ENCODE measurements at regions not wholly inside any gene's neighbourhood (a gene's known extent, or its start where the extent isn't known, plus 50 kb on each side); places are given as distances from the start of the nearest gene placed in this dataset.

DNA sequence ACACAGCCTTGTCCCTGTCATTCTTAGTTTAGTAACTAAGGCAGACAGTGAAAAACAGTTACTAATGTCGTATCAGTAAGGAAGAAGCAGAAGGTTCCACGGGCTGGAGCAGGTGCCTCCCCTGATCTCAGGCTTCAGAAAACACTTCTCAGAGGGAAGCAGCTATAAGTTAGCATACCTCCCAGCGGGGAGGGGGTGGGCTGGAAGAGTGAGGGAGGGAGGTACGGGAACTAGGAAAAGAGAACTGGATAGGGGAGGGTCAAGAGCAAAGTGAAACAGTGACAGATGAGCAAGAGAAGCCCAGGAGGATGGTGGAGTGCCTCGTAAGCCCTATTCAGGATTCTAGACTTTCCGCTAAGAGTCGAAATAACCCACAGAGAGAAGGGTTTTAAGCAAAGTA, 186.3 kb upstream of the XYLT1 start:
- 43 to 49% methylated on average over 7 of the region's 7 CpGs for WGBS, 2 experiments (ENCODE audit: low coverage in 1 of 2, low lambda C conversion rate in 2 of 2, missing lambda C conversion rate in 2 of 2)
- in situ Hi-C loops (cut with MboI) = no loop called here

DNA sequence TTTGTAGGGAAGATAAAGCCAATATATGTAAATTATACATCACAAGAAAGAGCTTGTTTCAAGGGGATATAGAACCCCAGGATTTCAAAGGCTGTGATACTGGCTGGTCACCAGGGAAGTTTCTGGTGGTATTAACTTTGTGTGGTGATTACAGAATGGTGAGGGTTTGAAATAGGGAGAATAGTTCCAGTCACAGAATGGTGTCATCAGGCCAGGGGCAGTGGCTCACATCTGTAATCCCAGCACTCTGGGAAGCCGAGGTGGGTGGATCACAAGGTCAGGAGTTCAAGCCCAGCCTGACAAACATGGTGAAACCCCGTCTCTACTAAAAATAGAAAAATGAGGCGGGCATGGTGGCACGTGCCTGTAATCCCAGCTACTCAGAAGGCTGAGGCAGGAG, 183.8 kb upstream of the XYLT1 start:
- no peak overlapping the region for H3K9ac ChIP-seq
- no peak overlapping the region for H3K4me2 ChIP-seq (ENCODE audit: unreplicated experiment)
- DNase-seq = no peak
- H3K79me2 ChIP-seq (ENCODE audit: insufficient read depth) = no peaks in the 10 kb centered on the region
- no peaks in the 10 kb centered on the region for H3F3A ChIP-seq (ENCODE audit: insufficient read depth)
- H3K27me3 ChIP-seq (replicated peaks; ENCODE audit: insufficient read depth) = peaks cover 4% of the 10 kb centered on the region; the same call in 1 of the 2 replicates
- no peaks in the 10 kb centered on the region for H4K20me1 ChIP-seq (ENCODE audit: insufficient read depth)
- H3K9me3 ChIP-seq (ENCODE audit: low read depth) = no peaks in the 10 kb centered on the region
- H3K4me3 ChIP-seq = no peak overlapping the region
- no peak for TF ChIP-seq EZH2 (IDR thresholded peaks at IDR 0.05; ENCODE audit: insufficient read depth, poor library complexity, severe bottlenecking)
- TF ChIP-seq EZH2phosphoT487 (IDR thresholded peaks at IDR 0.05; ENCODE audit: insufficient read depth, low read depth) = no peak
- in situ Hi-C loops (cut with MboI) = no loop called here
- H3K27ac ChIP-seq = no peak overlapping the region
- WGBS, 2 experiments (ENCODE audit: low coverage in 1 of 2, low lambda C conversion rate in 2 of 2, missing lambda C conversion rate in 2 of 2) = 0 to 4% methylated on average over 4 of the region's 4 CpGs
- no peaks in the 10 kb centered on the region for H3K9me2 ChIP-seq (ENCODE audit: insufficient read depth)
- no peaks in the 10 kb centered on the region for H3K4me1 ChIP-seq (ENCODE audit: insufficient read depth)
- no peak overlapping the region for H2AFZ ChIP-seq
- H3K36me3 ChIP-seq (ENCODE audit: low read depth) = no peaks in the 10 kb centered on the region

More for the DNA sequence above, 186.3 kb upstream of the XYLT1 start:
- no peak overlapping the region for H2AFZ ChIP-seq
- H3K27ac ChIP-seq = no peak overlapping the region
- H3K9me2 ChIP-seq (ENCODE audit: insufficient read depth) = no peaks in the 10 kb centered on the region
- H3K9ac ChIP-seq = no peak overlapping the region
- H3K4me1 ChIP-seq (ENCODE audit: insufficient read depth) = no peaks in the 10 kb centered on the region
- no peak overlapping the region for H3K4me2 ChIP-seq (ENCODE audit: unreplicated experiment)
- no peaks in the 10 kb centered on the region for H3F3A ChIP-seq (ENCODE audit: insufficient read depth)
- TF ChIP-seq EZH2 (IDR thresholded peaks at IDR 0.05; ENCODE audit: insufficient read depth, poor library complexity, severe bottlenecking) = no peak
- no peak for TF ChIP-seq EZH2phosphoT487 (IDR thresholded peaks at IDR 0.05; ENCODE audit: insufficient read depth, low read depth)
- H3K9me3 ChIP-seq (ENCODE audit: low read depth) = no peaks in the 10 kb centered on the region
- H3K4me3 ChIP-seq = no peak overlapping the region
- H3K79me2 ChIP-seq (ENCODE audit: insufficient read depth) = no peaks in the 10 kb centered on the region
- H3K27me3 ChIP-seq (replicated peaks; ENCODE audit: insufficient read depth) = 0 out of 2 replicates have a peak, but pooled peaks cover 4% of the 10 kb centered on the region
- no peak for DNase-seq
- H3K36me3 ChIP-seq (ENCODE audit: low read depth) = no peaks in the 10 kb centered on the region
- no peaks in the 10 kb centered on the region for H4K20me1 ChIP-seq (ENCODE audit: insufficient read depth)

GRCh38 chr16:17654142-17654541, 183.4 kb upstream of the XYLT1 start:
- H4K20me1 ChIP-seq (ENCODE audit: insufficient read depth) = no peaks in the 10 kb centered on the region
- H3F3A ChIP-seq (ENCODE audit: insufficient read depth) = no peaks in the 10 kb centered on the region
- no peaks in the 10 kb centered on the region for H3K79me2 ChIP-seq (ENCODE audit: insufficient read depth)
- WGBS, 2 experiments (ENCODE audit: low coverage in 1 of 2, low lambda C conversion rate in 2 of 2, missing lambda C conversion rate in 2 of 2) = 3 to 5% methylated on average over 4 of the region's 4 CpGs
- H3K4me1 ChIP-seq (ENCODE audit: insufficient read depth) = no peaks in the 10 kb centered on the region
- H3K4me3 ChIP-seq = no peak overlapping the region
- H3K9me2 ChIP-seq (ENCODE audit: insufficient read depth) = no peaks in the 10 kb centered on the region
- H3K9ac ChIP-seq = no peak overlapping the region
- no peaks in the 10 kb centered on the region for H3K36me3 ChIP-seq (ENCODE audit: low read depth)
- no peak overlapping the region for H2AFZ ChIP-seq
- H3K9me3 ChIP-seq (ENCODE audit: low read depth) = no peaks in the 10 kb centered on the region
- peaks cover 4% of the 10 kb centered on the region; the same call in 1 of the 2 replicates for H3K27me3 ChIP-seq (replicated peaks; ENCODE audit: insufficient read depth)
- in situ Hi-C loops (cut with MboI) = no loop called here
- TF ChIP-seq EZH2phosphoT487 (IDR thresholded peaks at IDR 0.05; ENCODE audit: insufficient read depth, low read depth) = no peak
- no peak for TF ChIP-seq EZH2 (IDR thresholded peaks at IDR 0.05; ENCODE audit: insufficient read depth, poor library complexity, severe bottlenecking)
- no peak overlapping the region for H3K27ac ChIP-seq
- no peak for DNase-seq
- H3K4me2 ChIP-seq (ENCODE audit: unreplicated experiment) = no peak overlapping the region

DNA sequence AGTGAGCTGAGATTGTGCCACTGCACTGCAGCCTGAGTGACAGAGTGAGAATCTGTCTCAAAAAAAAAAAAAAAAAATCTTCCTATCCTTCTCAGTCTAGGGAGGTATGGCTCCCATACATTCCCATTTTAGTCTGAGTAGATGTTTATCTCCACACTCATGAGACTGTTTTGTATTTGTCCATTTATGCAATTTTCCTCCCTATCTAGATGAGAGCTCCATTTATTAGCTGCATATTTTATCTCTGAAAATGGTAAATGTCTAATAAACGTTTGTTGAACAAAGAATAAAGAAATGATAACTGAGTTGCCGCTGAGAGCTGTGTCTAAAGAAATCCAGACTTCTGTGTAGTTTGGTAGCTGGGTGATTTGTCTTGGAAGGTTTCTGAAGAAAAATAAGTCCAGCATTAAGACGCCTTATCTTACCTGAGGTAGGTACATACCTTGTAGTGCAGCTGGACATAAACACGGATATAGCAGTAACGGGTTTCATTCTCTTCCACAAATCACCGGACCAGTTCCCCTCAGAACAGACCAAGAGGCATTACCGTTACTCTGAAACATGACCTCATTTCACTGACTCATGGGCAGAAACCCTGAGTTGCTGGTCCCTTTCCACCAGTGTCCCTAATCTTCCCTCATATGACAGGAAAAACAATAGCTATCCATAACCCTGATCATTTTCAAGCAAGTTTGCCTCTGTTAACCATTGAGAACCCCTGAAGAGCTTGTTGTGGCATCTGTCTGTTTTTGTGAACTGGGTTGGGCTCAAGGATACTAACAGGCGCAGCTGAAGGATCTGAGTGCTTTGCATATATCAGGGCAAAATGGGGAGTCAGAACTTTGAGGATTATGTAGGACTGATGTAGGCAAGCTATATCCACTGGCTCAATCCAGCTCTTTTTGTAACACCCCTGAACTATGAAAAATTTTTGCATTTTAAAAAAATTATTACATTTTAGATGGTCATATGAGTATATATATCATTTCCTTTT, 177.4 kb upstream of the XYLT1 start:
- H3K4me2 ChIP-seq (ENCODE audit: unreplicated experiment) = no peak overlapping the region
- no peak overlapping the region for H3K27ac ChIP-seq
- TF ChIP-seq EZH2 (IDR thresholded peaks at IDR 0.05; ENCODE audit: insufficient read depth, poor library complexity, severe bottlenecking) (no peak), EZH2phosphoT487 (IDR thresholded peaks at IDR 0.05; ENCODE audit: insufficient read depth, low read depth) (no peak)
- H3K9me2 ChIP-seq (ENCODE audit: insufficient read depth) = no peaks in the 10 kb centered on the region
- in situ Hi-C loops (cut with MboI) = no loop called here
- H3K79me2 ChIP-seq (ENCODE audit: insufficient read depth) = no peaks in the 10 kb centered on the region
- no peaks in the 10 kb centered on the region for H3K4me1 ChIP-seq (ENCODE audit: insufficient read depth)
- no peaks in the 10 kb centered on the region for H3K9me3 ChIP-seq (ENCODE audit: low read depth)
- no peak overlapping the region for H2AFZ ChIP-seq
- peak; percentile 32 for DNase-seq
- WGBS, 2 experiments (ENCODE audit: low coverage in 1 of 2, low lambda C conversion rate in 2 of 2, missing lambda C conversion rate in 2 of 2) = 14 to 18% methylated on average over 8 of the region's 8 CpGs
- H3K36me3 ChIP-seq (ENCODE audit: low read depth) = no peaks in the 10 kb centered on the region
- H3K27me3 ChIP-seq (replicated peaks; ENCODE audit: insufficient read depth) = no peaks in the 10 kb centered on the region; the same call in 1 of the 2 replicates
- H3K4me3 ChIP-seq = no peak overlapping the region
- no peaks in the 10 kb centered on the region for H4K20me1 ChIP-seq (ENCODE audit: insufficient read depth)
- H3K9ac ChIP-seq = no peak overlapping the region
- H3F3A ChIP-seq (ENCODE audit: insufficient read depth) = no peaks in the 10 kb centered on the region
